SW480 (cell line): ENCODE measurements at regions not wholly inside any gene's neighbourhood (a gene's known extent, or its start where the extent isn't known, plus 50 kb on each side); places are given as distances from the start of the nearest gene placed in this dataset.

Experiments used
- DNase-seq: peaks from one replicate; pipeline ENCODE4 v3.0.0-alpha.2; 2016; ENCODE audit warnings: low spot score

GRCh38 chr1:234536741-234537140 lies 57.8 kb upstream of the TARBP1 start:
- DNase-seq, result no peak

DNA sequence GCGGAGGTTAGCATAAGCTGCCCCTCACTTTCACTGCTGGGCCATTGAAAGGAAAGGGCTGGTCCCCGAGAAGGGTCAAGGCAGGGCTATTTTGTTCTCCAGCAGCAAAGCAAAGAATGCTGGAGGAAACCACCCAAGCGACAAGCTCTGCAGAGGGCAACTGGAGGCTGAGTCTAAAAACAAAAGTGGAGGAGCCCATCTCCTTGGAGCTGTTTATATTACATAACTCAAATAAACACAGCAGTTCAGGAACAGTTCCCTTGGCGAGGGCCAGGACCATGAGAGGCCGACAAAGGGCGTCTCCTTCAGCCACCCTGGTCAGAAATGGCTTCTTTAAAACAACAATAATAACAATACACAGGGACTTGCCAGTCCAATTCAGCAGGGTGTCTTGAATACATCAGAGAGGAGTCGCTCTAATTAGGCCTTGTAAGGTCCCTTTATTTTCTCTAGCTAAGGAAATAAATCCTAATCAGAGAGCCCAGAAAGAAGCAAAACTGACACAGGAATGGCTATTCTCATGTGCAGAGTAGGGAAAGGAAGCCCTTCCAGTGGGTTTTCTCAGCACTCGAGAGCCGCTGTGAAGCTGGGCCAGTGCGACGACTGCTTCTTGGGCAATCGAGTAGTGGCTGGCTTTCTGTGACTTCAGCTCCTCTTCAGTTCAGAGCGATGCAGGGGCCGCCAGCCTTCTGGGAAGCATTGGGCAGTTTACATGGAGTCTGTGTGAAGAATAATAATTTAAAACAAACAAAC lies 57.0 kb upstream of the TARBP1 start:
- no peak for DNase-seq

GRCh38 chr1:234535218-234535617 lies 56.2 kb upstream of the TARBP1 start:
- DNase-seq, result no peak

- no peak for DNase-seq
Measured at GRCh38 chr1:234533975-234534876, 55.2 kb upstream of the TARBP1 start.

DNA sequence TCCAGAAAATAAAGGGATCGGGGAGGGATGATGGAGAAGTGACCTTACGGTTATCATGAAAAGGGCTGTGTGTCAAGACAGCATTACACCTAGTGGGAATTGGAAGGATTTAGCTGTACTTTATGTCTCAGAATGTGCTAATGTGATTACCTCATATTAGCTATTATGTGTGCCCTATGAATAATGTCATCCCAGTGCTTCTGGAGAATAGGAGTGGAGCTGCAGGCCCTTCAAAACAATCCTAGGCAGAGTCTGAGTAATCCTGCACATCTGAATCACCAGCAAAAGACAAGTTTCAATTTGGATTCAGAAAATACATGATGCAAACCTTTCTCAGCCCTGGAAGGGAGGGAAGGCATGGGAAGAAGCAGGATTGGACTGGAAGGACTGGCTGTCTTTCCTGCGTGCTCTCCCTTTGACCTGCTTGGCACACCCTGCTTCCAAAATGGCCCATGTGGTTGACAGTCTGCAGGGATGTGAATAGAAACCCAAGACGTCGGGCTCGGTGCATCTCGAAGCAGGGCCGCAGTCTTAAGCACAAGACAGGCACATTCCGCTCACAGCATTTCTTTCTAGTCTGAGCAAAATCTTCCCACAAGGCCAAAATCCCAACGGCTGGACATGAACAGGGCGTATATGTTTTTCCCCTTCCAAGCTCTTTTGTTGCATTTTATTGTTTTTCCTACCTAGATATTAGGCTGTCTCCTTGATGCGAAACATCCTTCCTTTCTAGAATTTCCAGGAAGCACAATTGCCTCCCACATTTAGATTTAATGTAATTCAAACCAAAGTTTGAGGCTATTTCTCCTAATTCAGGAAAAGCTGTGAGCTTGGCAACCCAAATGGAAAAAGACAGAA lies 54.3 kb upstream of the TARBP1 start:
- DNase-seq, result no peak

DNA sequence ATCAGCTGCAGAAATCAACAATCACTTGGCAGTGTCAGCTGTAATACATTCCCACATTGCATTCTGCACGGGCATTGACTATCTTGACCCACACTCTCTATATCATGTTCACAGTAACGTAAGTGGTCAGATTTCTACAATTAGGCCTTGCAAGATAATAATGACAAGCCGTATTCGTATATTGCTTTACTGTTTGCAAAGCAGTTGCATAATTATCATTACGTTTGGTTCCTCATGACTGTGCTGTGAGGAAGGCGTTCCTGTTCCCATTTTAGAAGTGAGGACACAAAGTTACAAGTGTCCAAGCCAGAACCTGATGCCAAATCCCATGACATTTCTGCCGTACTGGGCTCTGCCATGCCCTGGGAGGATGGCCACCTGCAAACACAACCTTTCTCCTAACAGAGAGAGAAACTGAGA lies 53.5 kb upstream of the TARBP1 start:
- DNase-seq, result no peak

- DNase-seq, result no peak
Measured at GRCh38 chr1:234531151-234531635, 52.2 kb upstream of the TARBP1 start.

GRCh38 chr1:234530672-234531071 lies 51.7 kb upstream of the TARBP1 start:
- DNase-seq, result no peak

- DNase-seq, result no peak
Measured at GRCh38 chr1:234529950-234530237, 50.9 kb upstream of the TARBP1 start.

GRCh38 chr1:234529095-234529949 lies 50.3 kb upstream of the TARBP1 start:
- no peak for DNase-seq
